ENCODE measurements at regions not wholly inside any gene's neighbourhood (a gene's known extent, or its start where the extent isn't known, plus 50 kb on each side); places are given as distances from the start of the nearest gene placed in this dataset.

DNA sequence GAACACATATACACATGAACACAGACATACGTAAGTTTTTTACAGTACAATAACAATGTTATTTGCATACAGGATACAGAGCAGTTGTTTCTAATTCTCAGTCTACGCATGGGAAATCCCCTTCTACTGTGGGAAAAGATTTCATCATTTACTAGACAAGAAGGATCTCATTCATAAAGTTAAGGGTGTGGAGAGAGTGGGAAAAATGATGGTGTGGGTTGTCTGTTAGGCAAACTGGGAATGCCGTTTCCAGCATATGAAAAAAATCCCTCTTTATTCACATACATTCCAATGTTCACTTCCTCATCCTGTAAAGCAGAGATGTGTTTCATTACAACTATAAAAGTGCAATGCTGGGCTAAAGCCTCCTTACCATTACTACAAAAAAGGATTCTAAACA is 120.9 kb downstream of the SINHCAF start:
- H3K4me3 Mint-ChIP-seq: no peak overlapping the region
- peaks cover 32% of the 10 kb centered on the region for H3K4me1 Mint-ChIP-seq
- H3K27ac Mint-ChIP-seq: no peak overlapping the region
- no peaks in the 10 kb centered on the region for H3K36me3 Mint-ChIP-seq
- no peak for DNase-seq (ENCODE audit: low spot score)
- ChIA-PET POLR2A (no interaction called here), CTCF (interaction anchor here (1.1 kb wide), 1 partner anchor 10 kb away, joined by 3 read pairs; no protein-coding TSS in a partner anchor)
- ATAC-seq: no peak
- peaks cover 3% of the 10 kb centered on the region; the same call in 1 of the 2 replicates for H3K9me3 Mint-ChIP-seq
- no peaks in the 10 kb centered on the region for H3K27me3 Mint-ChIP-seq (ENCODE audit: low read depth)
- TF ChIP-seq, protein P1, sequence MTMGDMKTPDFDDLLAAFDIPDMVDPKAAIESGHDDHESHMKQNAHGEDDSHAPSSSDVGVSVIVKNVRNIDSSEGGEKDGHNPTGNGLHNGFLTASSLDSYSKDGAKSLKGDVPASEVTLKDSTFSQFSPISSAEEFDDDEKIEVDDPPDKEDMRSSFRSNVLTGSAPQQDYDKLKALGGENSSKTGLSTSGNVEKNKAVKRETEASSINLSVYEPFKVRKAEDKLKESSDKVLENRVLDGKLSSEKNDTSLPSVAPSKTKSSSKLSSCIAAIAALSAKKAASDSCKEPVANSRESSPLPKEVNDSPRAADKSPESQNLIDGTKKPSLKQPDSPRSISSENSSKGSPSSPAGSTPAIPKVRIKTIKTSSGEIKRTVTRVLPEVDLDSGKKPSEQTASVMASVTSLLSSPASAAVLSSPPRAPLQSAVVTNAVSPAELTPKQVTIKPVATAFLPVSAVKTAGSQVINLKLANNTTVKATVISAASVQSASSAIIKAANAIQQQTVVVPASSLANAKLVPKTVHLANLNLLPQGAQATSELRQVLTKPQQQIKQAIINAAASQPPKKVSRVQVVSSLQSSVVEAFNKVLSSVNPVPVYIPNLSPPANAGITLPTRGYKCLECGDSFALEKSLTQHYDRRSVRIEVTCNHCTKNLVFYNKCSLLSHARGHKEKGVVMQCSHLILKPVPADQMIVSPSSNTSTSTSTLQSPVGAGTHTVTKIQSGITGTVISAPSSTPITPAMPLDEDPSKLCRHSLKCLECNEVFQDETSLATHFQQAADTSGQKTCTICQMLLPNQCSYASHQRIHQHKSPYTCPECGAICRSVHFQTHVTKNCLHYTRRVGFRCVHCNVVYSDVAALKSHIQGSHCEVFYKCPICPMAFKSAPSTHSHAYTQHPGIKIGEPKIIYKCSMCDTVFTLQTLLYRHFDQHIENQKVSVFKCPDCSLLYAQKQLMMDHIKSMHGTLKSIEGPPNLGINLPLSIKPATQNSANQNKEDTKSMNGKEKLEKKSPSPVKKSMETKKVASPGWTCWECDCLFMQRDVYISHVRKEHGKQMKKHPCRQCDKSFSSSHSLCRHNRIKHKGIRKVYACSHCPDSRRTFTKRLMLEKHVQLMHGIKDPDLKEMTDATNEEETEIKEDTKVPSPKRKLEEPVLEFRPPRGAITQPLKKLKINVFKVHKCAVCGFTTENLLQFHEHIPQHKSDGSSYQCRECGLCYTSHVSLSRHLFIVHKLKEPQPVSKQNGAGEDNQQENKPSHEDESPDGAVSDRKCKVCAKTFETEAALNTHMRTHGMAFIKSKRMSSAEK (CRISPR knock-in tag; IDR thresholded peaks at IDR 0.05; ENCODE audit: borderline replicate concordance): no peak
- TF ChIP-seq, protein P2, sequence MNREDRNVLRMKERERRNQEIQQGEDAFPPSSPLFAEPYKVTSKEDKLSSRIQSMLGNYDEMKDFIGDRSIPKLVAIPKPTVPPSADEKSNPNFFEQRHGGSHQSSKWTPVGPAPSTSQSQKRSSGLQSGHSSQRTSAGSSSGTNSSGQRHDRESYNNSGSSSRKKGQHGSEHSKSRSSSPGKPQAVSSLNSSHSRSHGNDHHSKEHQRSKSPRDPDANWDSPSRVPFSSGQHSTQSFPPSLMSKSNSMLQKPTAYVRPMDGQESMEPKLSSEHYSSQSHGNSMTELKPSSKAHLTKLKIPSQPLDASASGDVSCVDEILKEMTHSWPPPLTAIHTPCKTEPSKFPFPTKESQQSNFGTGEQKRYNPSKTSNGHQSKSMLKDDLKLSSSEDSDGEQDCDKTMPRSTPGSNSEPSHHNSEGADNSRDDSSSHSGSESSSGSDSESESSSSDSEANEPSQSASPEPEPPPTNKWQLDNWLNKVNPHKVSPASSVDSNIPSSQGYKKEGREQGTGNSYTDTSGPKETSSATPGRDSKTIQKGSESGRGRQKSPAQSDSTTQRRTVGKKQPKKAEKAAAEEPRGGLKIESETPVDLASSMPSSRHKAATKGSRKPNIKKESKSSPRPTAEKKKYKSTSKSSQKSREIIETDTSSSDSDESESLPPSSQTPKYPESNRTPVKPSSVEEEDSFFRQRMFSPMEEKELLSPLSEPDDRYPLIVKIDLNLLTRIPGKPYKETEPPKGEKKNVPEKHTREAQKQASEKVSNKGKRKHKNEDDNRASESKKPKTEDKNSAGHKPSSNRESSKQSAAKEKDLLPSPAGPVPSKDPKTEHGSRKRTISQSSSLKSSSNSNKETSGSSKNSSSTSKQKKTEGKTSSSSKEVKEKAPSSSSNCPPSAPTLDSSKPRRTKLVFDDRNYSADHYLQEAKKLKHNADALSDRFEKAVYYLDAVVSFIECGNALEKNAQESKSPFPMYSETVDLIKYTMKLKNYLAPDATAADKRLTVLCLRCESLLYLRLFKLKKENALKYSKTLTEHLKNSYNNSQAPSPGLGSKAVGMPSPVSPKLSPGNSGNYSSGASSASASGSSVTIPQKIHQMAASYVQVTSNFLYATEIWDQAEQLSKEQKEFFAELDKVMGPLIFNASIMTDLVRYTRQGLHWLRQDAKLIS (CRISPR knock-in tag; IDR thresholded peaks at IDR 0.05; ENCODE audit: borderline replicate concordance): no peak
- TF ChIP-seq, protein P3, sequence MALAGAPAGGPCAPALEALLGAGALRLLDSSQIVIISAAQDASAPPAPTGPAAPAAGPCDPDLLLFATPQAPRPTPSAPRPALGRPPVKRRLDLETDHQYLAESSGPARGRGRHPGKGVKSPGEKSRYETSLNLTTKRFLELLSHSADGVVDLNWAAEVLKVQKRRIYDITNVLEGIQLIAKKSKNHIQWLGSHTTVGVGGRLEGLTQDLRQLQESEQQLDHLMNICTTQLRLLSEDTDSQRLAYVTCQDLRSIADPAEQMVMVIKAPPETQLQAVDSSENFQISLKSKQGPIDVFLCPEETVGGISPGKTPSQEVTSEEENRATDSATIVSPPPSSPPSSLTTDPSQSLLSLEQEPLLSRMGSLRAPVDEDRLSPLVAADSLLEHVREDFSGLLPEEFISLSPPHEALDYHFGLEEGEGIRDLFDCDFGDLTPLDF (CRISPR knock-in tag; IDR thresholded peaks at IDR 0.05): no peak
- TF ChIP-seq, protein P4, sequence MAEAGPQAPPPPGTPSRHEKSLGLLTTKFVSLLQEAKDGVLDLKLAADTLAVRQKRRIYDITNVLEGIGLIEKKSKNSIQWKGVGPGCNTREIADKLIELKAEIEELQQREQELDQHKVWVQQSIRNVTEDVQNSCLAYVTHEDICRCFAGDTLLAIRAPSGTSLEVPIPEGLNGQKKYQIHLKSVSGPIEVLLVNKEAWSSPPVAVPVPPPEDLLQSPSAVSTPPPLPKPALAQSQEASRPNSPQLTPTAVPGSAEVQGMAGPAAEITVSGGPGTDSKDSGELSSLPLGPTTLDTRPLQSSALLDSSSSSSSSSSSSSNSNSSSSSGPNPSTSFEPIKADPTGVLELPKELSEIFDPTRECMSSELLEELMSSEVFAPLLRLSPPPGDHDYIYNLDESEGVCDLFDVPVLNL (CRISPR knock-in tag; IDR thresholded peaks at IDR 0.05; ENCODE audit: borderline replicate concordance, low read depth): no peak
- TF ChIP-seq FOXJ3 (CRISPR knock-in tag; IDR thresholded peaks at IDR 0.05; ENCODE audit: borderline replicate concordance) (no peak), ETV6 (CRISPR knock-in tag; IDR thresholded peaks at IDR 0.05) (no peak), ZNF263 (CRISPR knock-in tag; IDR thresholded peaks at IDR 0.05; ENCODE audit: low read depth) (no peak), CREM (CRISPR knock-in tag; IDR thresholded peaks at IDR 0.05) (no peak), NFYB (CRISPR knock-in tag; conservative IDR thresholded peaks at IDR 0.05; ENCODE audit: low read depth) (no peak), GTF2I (CRISPR knock-in tag; conservative IDR thresholded peaks at IDR 0.05) (no peak)
- TF ChIP-seq, protein P5, sequence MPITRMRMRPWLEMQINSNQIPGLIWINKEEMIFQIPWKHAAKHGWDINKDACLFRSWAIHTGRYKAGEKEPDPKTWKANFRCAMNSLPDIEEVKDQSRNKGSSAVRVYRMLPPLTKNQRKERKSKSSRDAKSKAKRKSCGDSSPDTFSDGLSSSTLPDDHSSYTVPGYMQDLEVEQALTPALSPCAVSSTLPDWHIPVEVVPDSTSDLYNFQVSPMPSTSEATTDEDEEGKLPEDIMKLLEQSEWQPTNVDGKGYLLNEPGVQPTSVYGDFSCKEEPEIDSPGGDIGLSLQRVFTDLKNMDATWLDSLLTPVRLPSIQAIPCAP (CRISPR knock-in tag; IDR thresholded peaks at IDR 0.05): no peak
- TF ChIP-seq, protein P6, sequence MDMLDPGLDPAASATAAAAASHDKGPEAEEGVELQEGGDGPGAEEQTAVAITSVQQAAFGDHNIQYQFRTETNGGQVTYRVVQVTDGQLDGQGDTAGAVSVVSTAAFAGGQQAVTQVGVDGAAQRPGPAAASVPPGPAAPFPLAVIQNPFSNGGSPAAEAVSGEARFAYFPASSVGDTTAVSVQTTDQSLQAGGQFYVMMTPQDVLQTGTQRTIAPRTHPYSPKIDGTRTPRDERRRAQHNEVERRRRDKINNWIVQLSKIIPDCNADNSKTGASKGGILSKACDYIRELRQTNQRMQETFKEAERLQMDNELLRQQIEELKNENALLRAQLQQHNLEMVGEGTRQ (CRISPR knock-in tag; IDR thresholded peaks at IDR 0.05): no peak
- TF ChIP-seq, protein P7, sequence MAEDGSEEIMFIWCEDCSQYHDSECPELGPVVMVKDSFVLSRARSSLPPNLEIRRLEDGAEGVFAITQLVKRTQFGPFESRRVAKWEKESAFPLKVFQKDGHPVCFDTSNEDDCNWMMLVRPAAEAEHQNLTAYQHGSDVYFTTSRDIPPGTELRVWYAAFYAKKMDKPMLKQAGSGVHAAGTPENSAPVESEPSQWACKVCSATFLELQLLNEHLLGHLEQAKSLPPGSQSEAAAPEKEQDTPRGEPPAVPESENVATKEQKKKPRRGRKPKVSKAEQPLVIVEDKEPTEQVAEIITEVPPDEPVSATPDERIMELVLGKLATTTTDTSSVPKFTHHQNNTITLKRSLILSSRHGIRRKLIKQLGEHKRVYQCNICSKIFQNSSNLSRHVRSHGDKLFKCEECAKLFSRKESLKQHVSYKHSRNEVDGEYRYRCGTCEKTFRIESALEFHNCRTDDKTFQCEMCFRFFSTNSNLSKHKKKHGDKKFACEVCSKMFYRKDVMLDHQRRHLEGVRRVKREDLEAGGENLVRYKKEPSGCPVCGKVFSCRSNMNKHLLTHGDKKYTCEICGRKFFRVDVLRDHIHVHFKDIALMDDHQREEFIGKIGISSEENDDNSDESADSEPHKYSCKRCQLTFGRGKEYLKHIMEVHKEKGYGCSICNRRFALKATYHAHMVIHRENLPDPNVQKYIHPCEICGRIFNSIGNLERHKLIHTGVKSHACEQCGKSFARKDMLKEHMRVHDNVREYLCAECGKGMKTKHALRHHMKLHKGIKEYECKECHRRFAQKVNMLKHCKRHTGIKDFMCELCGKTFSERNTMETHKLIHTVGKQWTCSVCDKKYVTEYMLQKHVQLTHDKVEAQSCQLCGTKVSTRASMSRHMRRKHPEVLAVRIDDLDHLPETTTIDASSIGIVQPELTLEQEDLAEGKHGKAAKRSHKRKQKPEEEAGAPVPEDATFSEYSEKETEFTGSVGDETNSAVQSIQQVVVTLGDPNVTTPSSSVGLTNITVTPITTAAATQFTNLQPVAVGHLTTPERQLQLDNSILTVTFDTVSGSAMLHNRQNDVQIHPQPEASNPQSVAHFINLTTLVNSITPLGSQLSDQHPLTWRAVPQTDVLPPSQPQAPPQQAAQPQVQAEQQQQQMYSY (CRISPR knock-in tag; IDR thresholded peaks at IDR 0.05): no peak
- TF ChIP-seq, protein P8, sequence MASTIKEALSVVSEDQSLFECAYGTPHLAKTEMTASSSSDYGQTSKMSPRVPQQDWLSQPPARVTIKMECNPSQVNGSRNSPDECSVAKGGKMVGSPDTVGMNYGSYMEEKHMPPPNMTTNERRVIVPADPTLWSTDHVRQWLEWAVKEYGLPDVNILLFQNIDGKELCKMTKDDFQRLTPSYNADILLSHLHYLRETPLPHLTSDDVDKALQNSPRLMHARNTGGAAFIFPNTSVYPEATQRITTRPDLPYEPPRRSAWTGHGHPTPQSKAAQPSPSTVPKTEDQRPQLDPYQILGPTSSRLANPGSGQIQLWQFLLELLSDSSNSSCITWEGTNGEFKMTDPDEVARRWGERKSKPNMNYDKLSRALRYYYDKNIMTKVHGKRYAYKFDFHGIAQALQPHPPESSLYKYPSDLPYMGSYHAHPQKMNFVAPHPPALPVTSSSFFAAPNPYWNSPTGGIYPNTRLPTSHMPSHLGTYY (CRISPR knock-in tag; IDR thresholded peaks at IDR 0.05): no peak
- TF ChIP-seq, protein P9, sequence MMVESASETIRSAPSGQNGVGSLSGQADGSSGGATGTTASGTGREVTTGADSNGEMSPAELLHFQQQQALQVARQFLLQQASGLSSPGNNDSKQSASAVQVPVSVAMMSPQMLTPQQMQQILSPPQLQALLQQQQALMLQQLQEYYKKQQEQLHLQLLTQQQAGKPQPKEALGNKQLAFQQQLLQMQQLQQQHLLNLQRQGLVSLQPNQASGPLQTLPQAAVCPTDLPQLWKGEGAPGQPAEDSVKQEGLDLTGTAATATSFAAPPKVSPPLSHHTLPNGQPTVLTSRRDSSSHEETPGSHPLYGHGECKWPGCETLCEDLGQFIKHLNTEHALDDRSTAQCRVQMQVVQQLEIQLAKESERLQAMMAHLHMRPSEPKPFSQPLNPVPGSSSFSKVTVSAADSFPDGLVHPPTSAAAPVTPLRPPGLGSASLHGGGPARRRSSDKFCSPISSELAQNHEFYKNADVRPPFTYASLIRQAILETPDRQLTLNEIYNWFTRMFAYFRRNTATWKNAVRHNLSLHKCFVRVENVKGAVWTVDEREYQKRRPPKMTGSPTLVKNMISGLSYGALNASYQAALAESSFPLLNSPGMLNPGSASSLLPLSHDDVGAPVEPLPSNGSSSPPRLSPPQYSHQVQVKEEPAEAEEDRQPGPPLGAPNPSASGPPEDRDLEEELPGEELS (CRISPR knock-in tag; IDR thresholded peaks at IDR 0.05): no peak
